Natural killer cell treated with Interleukin-12 subunit alpha and Interleukin-12 subunit beta and Interleukin-15 and Interleukin-18, amount 100 ng/mL, for 72 hours (primary cell): ENCODE measurements at regions not wholly inside any gene's neighbourhood (a gene's known extent, or its start where the extent isn't known, plus 50 kb on each side); places are given as distances from the start of the nearest gene placed in this dataset.

Experiments
- ATAC-seq, 2 donors: fragments of 150-1000 bp; cut with Tn5 transposase in 1 of 2; sonication (Bioruptor Pico), chemical (Tn5 transposase) in 1 of 2; 2 replicates each; pipeline ENCODE4 v1.10.0; 2021
- DNase-seq: peaks from one replicate; pipeline ENCODE4 v3.0.0; 2022; ENCODE audit warnings: low spot score
- H3K27ac Mint-ChIP-seq, 2 donors: 1 replicate in 1 of 2; 2 replicates in 1 of 2; pipeline ENCODE4 v1.8.0; 2022; ENCODE audit warnings: mixed read lengths in 2 of 2, mild to moderate bottlenecking in 1 of 2, moderate library complexity in 1 of 2
- H3K27me3 Mint-ChIP-seq, 2 donors: 1 replicate in 1 of 2; 2 replicates in 1 of 2; pipeline ENCODE4 v1.8.0; 2022; ENCODE audit warnings: mixed read lengths in 2 of 2
- H3K36me3 Mint-ChIP-seq: one replicate; pipeline ENCODE4 v1.8.0; 2022; ENCODE audit warnings: mixed read lengths
- H3K4me1 Mint-ChIP-seq, 2 donors: 1 replicate in 1 of 2; 2 replicates in 1 of 2; pipeline ENCODE4 v1.8.0; 2022; ENCODE audit warnings: low read depth in 2 of 2, mixed read lengths in 2 of 2, mild to moderate bottlenecking in 1 of 2
- H3K4me3 Mint-ChIP-seq: one replicate; pipeline ENCODE4 v1.8.0; 2022; ENCODE audit warnings: mixed read lengths
- H3K9me3 Mint-ChIP-seq: 2 replicates; pipeline ENCODE4 v1.8.0; 2022; ENCODE audit warnings: mixed read lengths

GRCh38 chr4:28228561-28229491 is 1368.2 kb downstream of the STIM2 start:
- H3K9me3 Mint-ChIP-seq: peaks cover 7% of the 10 kb centered on the region
- no peaks in the 10 kb centered on the region for H3K4me1 Mint-ChIP-seq
- H3K27ac Mint-ChIP-seq: no peak overlapping the region
- ATAC-seq (no peak), DNase-seq (no peak)
- H3K36me3 Mint-ChIP-seq: no peaks in the 10 kb centered on the region
- H3K27me3 Mint-ChIP-seq: no peaks in the 10 kb centered on the region
- no peak overlapping the region for H3K4me3 Mint-ChIP-seq

- DNase-seq: no peak
- H3K9me3 Mint-ChIP-seq: peaks cover 6% of the 10 kb centered on the region
- H3K27ac Mint-ChIP-seq: no peak overlapping the region
- H3K4me1 Mint-ChIP-seq: no peaks in the 10 kb centered on the region
- H3K27me3 Mint-ChIP-seq: no peaks in the 10 kb centered on the region
- H3K36me3 Mint-ChIP-seq: no peaks in the 10 kb centered on the region
- H3K4me3 Mint-ChIP-seq: no peak overlapping the region
- ATAC-seq: no peak
These were observed 1371.7 kb downstream of the STIM2 start for GRCh38 chr4:28232376-28232775.

GRCh38 chr4:28232951-28233350 is 1372.3 kb downstream of the STIM2 start:
- ATAC-seq (no peak), DNase-seq (no peak)
- no peak overlapping the region for H3K4me3 Mint-ChIP-seq
- H3K9me3 Mint-ChIP-seq: peaks cover 6% of the 10 kb centered on the region
- no peaks in the 10 kb centered on the region for H3K36me3 Mint-ChIP-seq
- no peaks in the 10 kb centered on the region for H3K27me3 Mint-ChIP-seq
- H3K27ac Mint-ChIP-seq: no peak overlapping the region
- H3K4me1 Mint-ChIP-seq: no peaks in the 10 kb centered on the region

GRCh38 chr4:28233724-28234123 is 1373.1 kb downstream of the STIM2 start:
- H3K27ac Mint-ChIP-seq: no peak overlapping the region
- ATAC-seq (no peak), DNase-seq (no peak)
- H3K4me1 Mint-ChIP-seq: no peaks in the 10 kb centered on the region
- H3K9me3 Mint-ChIP-seq: peaks cover 9% of the 10 kb centered on the region
- H3K4me3 Mint-ChIP-seq: no peak overlapping the region
- no peaks in the 10 kb centered on the region for H3K27me3 Mint-ChIP-seq
- H3K36me3 Mint-ChIP-seq: no peaks in the 10 kb centered on the region

- H3K4me3 Mint-ChIP-seq: no peak overlapping the region
- H3K27ac Mint-ChIP-seq: no peak overlapping the region
- peaks cover 11% of the 10 kb centered on the region for H3K9me3 Mint-ChIP-seq
- H3K27me3 Mint-ChIP-seq: no peaks in the 10 kb centered on the region
- H3K36me3 Mint-ChIP-seq: no peaks in the 10 kb centered on the region
- ATAC-seq: no peak
- DNase-seq: no peak
- no peaks in the 10 kb centered on the region for H3K4me1 Mint-ChIP-seq
These were observed 1378.2 kb downstream of the STIM2 start for GRCh38 chr4:28238876-28239275.

GRCh38 chr4:28241021-28241420 is 1380.4 kb downstream of the STIM2 start:
- H3K4me1 Mint-ChIP-seq: no peaks in the 10 kb centered on the region
- H3K36me3 Mint-ChIP-seq: no peaks in the 10 kb centered on the region
- DNase-seq: no peak
- no peaks in the 10 kb centered on the region for H3K27me3 Mint-ChIP-seq
- no peak overlapping the region for H3K4me3 Mint-ChIP-seq
- no peak overlapping the region for H3K27ac Mint-ChIP-seq
- peaks cover 10% of the 10 kb centered on the region for H3K9me3 Mint-ChIP-seq
- ATAC-seq: no peak

- ATAC-seq (no peak), DNase-seq (no peak)
- Mint-ChIP-seq H3K27me3 (no peaks in the 10 kb centered on the region), H3K4me3 (no peak overlapping the region), H3K36me3 (no peaks in the 10 kb centered on the region), H3K4me1 (no peaks in the 10 kb centered on the region), H3K27ac (no peak overlapping the region), H3K9me3 (peaks cover 15% of the 10 kb centered on the region)
These were observed 1387.2 kb downstream of the STIM2 start for GRCh38 chr4:28247805-28248204.

GRCh38 chr4:28248269-28248668 is 1387.6 kb downstream of the STIM2 start:
- Mint-ChIP-seq H3K4me1 (no peaks in the 10 kb centered on the region), H3K9me3 (peaks cover 15% of the 10 kb centered on the region), H3K27ac (no peak overlapping the region)

GRCh38 chr4:28250646-28251045 is 1390.0 kb downstream of the STIM2 start:
- DNase-seq (no peak), ATAC-seq (no peak)
- peaks cover 6% of the 10 kb centered on the region for H3K36me3 Mint-ChIP-seq
- H3K4me1 Mint-ChIP-seq: no peaks in the 10 kb centered on the region
- no peaks in the 10 kb centered on the region for H3K27me3 Mint-ChIP-seq
- no peak overlapping the region for H3K4me3 Mint-ChIP-seq
- H3K9me3 Mint-ChIP-seq: peaks cover 23% of the 10 kb centered on the region
- H3K27ac Mint-ChIP-seq: no peak overlapping the region

More at GRCh38 chr4:28248269-28248668, 1387.6 kb downstream of the STIM2 start:
- no peak for ATAC-seq
- H3K4me3 Mint-ChIP-seq: no peak overlapping the region
- no peak for DNase-seq
- no peaks in the 10 kb centered on the region for H3K27me3 Mint-ChIP-seq
- H3K36me3 Mint-ChIP-seq: no peaks in the 10 kb centered on the region

GRCh38 chr4:28251831-28252230 is 1391.2 kb downstream of the STIM2 start:
- H3K27me3 Mint-ChIP-seq: no peaks in the 10 kb centered on the region
- H3K27ac Mint-ChIP-seq: no peak overlapping the region
- ATAC-seq (no peak), DNase-seq (no peak)
- H3K4me1 Mint-ChIP-seq: no peaks in the 10 kb centered on the region
- H3K4me3 Mint-ChIP-seq: no peak overlapping the region
- H3K9me3 Mint-ChIP-seq: peaks cover 26% of the 10 kb centered on the region
- peaks cover 6% of the 10 kb centered on the region for H3K36me3 Mint-ChIP-seq

- Mint-ChIP-seq H3K4me1 (no peaks in the 10 kb centered on the region), H3K27me3 (no peaks in the 10 kb centered on the region), H3K27ac (no peak overlapping the region), H3K9me3 (peaks cover 21% of the 10 kb centered on the region), H3K4me3 (no peak overlapping the region), H3K36me3 (peaks cover 6% of the 10 kb centered on the region)
- ATAC-seq: no peak
- no peak for DNase-seq
These were observed 1393.4 kb downstream of the STIM2 start for GRCh38 chr4:28254003-28254402.

- H3K36me3 Mint-ChIP-seq: peaks cover 6% of the 10 kb centered on the region
- H3K27me3 Mint-ChIP-seq: no peaks in the 10 kb centered on the region
- H3K4me3 Mint-ChIP-seq: no peak overlapping the region
- no peak for DNase-seq
- H3K9me3 Mint-ChIP-seq: peaks cover 21% of the 10 kb centered on the region
- ATAC-seq: no peak
- H3K4me1 Mint-ChIP-seq: no peaks in the 10 kb centered on the region
- no peak overlapping the region for H3K27ac Mint-ChIP-seq
These were observed 1395.7 kb downstream of the STIM2 start for GRCh38 chr4:28256295-28256694.

- no peaks in the 10 kb centered on the region for H3K27me3 Mint-ChIP-seq
- H3K4me3 Mint-ChIP-seq: no peak overlapping the region
These were observed 1399.3 kb downstream of the STIM2 start for GRCh38 chr4:28259951-28260350.

GRCh38 chr4:28267166-28267565 is 1406.5 kb downstream of the STIM2 start:
- Mint-ChIP-seq H3K9me3 (peaks cover 3% of the 10 kb centered on the region), H3K4me1 (no peaks in the 10 kb centered on the region), H3K4me3 (no peak overlapping the region), H3K36me3 (peaks cover 4% of the 10 kb centered on the region), H3K27ac (no peak overlapping the region), H3K27me3 (no peaks in the 10 kb centered on the region)
- no peak for ATAC-seq
- DNase-seq: no peak

More at GRCh38 chr4:28259951-28260350, 1399.3 kb downstream of the STIM2 start:
- DNase-seq: no peak
- H3K9me3 Mint-ChIP-seq: peaks cover 18% of the 10 kb centered on the region
- H3K4me1 Mint-ChIP-seq: no peaks in the 10 kb centered on the region
- no peak overlapping the region for H3K27ac Mint-ChIP-seq
- peaks cover under 1% of the 10 kb centered on the region for H3K36me3 Mint-ChIP-seq
- ATAC-seq: no peak
